Ovary (tissue), 3 donors: ENCODE measurements at regions not wholly inside any gene's neighbourhood (a gene's known extent, or its start where the extent isn't known, plus 50 kb on each side); places are given as distances from the start of the nearest gene placed in this dataset.

Experiments used
- CTCF ChIP-seq, 3 donors: fragments of 450-650 bp in 2 of 3; fragments of 200-600 bp in 1 of 3; IDR thresholded peaks; one replicate each; pipeline versions ENCODE4 v1.5.1 to v1.8.0; 2016 to 2022; ENCODE audit warnings: antibody characterized with exemption in 3 of 3, mild to moderate bottlenecking in 1 of 3
- POLR2A ChIP-seq: fragments of 450-650 bp; IDR thresholded peaks from one replicate; pipeline ENCODE4 v1.6.1; 2017; ENCODE audit warnings: antibody characterized with exemption, mild to moderate bottlenecking, moderate library complexity
- donor health status: DM: no; HTN: no; CAD: no.

- TF ChIP-seq CTCF (IDR thresholded peaks at IDR 0.05) (no peak), POLR2A (no peak)
Observed at GRCh38 chr3:146838221-146838620, 233.1 kb upstream of the PLSCR5 start.
